Keratinocyte (primary cell): ENCODE measurements at regions not wholly inside any gene's neighbourhood (a gene's known extent, or its start where the extent isn't known, plus 50 kb on each side); places are given as distances from the start of the nearest gene placed in this dataset.

ENCODE experiments used
- DNase-seq: peaks from one replicate; pipeline ENCODE4 v3.0.0-alpha.2; 2011; ENCODE audit warnings: low read depth, missing footprints, low spot score
- FAIRE-seq: peaks from 2 replicates; lab custom pipeline; 2011; peaks lifted over from hg19 to GRCh38; lab: Jason Lieb, UNC
- H2AFZ ChIP-seq: 2 replicates; pipeline ENCODE4 v1.6.0; 2012; ENCODE audit warnings: low read length, control low read depth, inconsistent platforms; ENCODE audit not compliant: control insufficient read depth
- H3K27ac ChIP-seq: 2 replicates; pipeline ENCODE4 v1.5.1; 2011; ENCODE audit warnings: low read length; ENCODE audit not compliant: control insufficient read depth, insufficient read depth
- H3K27me3 ChIP-seq: 3 replicates; pipeline ENCODE4 v1.6.0; 2011; ENCODE audit warnings: low read length; ENCODE audit not compliant: control insufficient read depth, insufficient read depth; ENCODE audit errors: extremely low read depth
- H3K36me3 ChIP-seq, 2 experiments: 2 replicates in 1 of 2; 3 replicates in 1 of 2; pipeline ENCODE4 v1.5.1; 2011; ENCODE audit warnings: low read length in 2 of 2, mild to moderate bottlenecking in 1 of 2; ENCODE audit not compliant: control insufficient read depth in 2 of 2, insufficient read depth in 2 of 2; ENCODE audit errors: extremely low read depth in 1 of 2
- H3K4me1 ChIP-seq: 3 replicates; pipeline ENCODE4 v1.5.1; 2011; ENCODE audit warnings: low read length; ENCODE audit not compliant: control insufficient read depth, insufficient read depth; ENCODE audit errors: extremely low read depth
- H3K4me2 ChIP-seq: 3 replicates; pipeline ENCODE4 v1.6.0; 2011; ENCODE audit warnings: low read depth, low read length; ENCODE audit not compliant: control insufficient read depth, insufficient read depth; ENCODE audit errors: extremely low read depth
- H3K4me3 ChIP-seq, 3 experiments: fragments of 200-600 bp in 1 of 3; sonication (generic) in 1 of 3; 2 replicates in 2 of 3; 3 replicates in 1 of 3; pipeline ENCODE4 v1.5.1; 2011 to 2016; ENCODE audit warnings: low read length in 3 of 3, mild to moderate bottlenecking in 3 of 3, control low read depth in 2 of 3, inconsistent platforms in 1 of 3, low read depth in 1 of 3, mixed read lengths in 1 of 3, mixed run types in 1 of 3, moderate library complexity in 1 of 3; ENCODE audit not compliant: control insufficient read depth in 2 of 3, insufficient read depth in 2 of 3; ENCODE audit errors: extremely low read depth in 1 of 3
- H3K79me2 ChIP-seq: 2 replicates; pipeline ENCODE4 v1.6.0; 2012; ENCODE audit warnings: low read length; ENCODE audit not compliant: control insufficient read depth, insufficient read depth
- H3K9ac ChIP-seq: 3 replicates; pipeline ENCODE4 v1.6.0; 2011; ENCODE audit warnings: low read length; ENCODE audit not compliant: control insufficient read depth, insufficient read depth; ENCODE audit errors: extremely low read depth
- H3K9me1 ChIP-seq: 3 replicates; pipeline ENCODE4 v1.6.0; 2011; ENCODE audit warnings: low read length; ENCODE audit not compliant: control insufficient read depth, insufficient read depth; ENCODE audit errors: extremely low read depth
- H3K9me3 ChIP-seq: 2 replicates; pipeline ENCODE4 v1.5.1; 2012; ENCODE audit warnings: low read depth, low read length; ENCODE audit not compliant: control insufficient read depth
- H4K20me1 ChIP-seq: 3 replicates; pipeline ENCODE4 v1.6.0; 2011; ENCODE audit warnings: low read length; ENCODE audit not compliant: control insufficient read depth, insufficient read depth; ENCODE audit errors: extremely low read depth
- EZH2 ChIP-seq: IDR thresholded peaks from one replicate; pipeline ENCODE4 v1.6.1; 2012; ENCODE audit warnings: inconsistent platforms, mild to moderate bottlenecking, low read length, moderate library complexity
- dilution Hi-C: fragments of 300-500 bp; cut with MboI; formaldehyde crosslinking; loops from one replicate; pipeline ENCODE4 v1.7.0; 2020; ENCODE audit warnings: low sequenced_read_pairs; ENCODE audit not compliant: extremely low pct_ligation_motif_present
- TF ChIP-seq, protein P1 (sequence below), 3 experiments: IDR thresholded peaks in 1 of 3; conservative IDR thresholded peaks in 1 of 3; optimal IDR thresholded peaks in 1 of 3; 2 replicates in 2 of 3; 3 replicates in 1 of 3; pipeline versions ENCODE3 to v1.5.1; 2011; ENCODE audit warnings: low read length in 3 of 3, mild to moderate bottlenecking in 3 of 3, moderate library complexity in 2 of 3, control low read depth in 1 of 3, inconsistent platforms in 1 of 3; ENCODE audit not compliant: insufficient read depth in 2 of 3; ENCODE audit errors: extremely low read depth in 1 of 3

DNA sequence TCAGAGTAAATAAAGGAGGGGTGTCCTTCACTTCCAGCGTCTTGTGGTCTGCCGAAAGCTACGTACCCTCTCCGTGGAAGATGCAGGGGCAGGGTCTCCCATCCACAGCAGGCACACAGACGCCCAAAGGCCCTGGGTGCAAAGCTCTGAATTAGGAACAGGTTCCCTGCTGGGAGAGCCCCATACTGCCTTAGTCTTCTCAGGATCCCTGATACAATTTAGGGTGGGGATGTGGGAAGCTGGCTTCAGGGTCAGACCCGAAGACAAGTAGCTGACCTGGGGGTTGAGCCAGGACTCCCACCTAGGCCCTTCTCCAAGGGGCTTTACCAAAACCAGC is 74.1 kb downstream of the TTLL2 start:
- no peak overlapping the region for H2AFZ ChIP-seq
- H3K79me2 ChIP-seq, result no peaks in the 10 kb centered on the region
- no peak overlapping the region for H3K4me3 ChIP-seq
- DNase-seq (no peak), FAIRE-seq (no peak)
- no peak overlapping the region for H3K27ac ChIP-seq
- H3K9me1 ChIP-seq, result no peaks in the 10 kb centered on the region
- dilution Hi-C loops, result no loop called here
- no peak overlapping the region for H3K4me2 ChIP-seq
- no peaks in the 10 kb centered on the region for H3K36me3 ChIP-seq
- H3K9ac ChIP-seq, result no peak overlapping the region
- no peaks in the 10 kb centered on the region for H4K20me1 ChIP-seq
- H3K9me3 ChIP-seq, result no peaks in the 10 kb centered on the region
- TF ChIP-seq, protein P1, sequence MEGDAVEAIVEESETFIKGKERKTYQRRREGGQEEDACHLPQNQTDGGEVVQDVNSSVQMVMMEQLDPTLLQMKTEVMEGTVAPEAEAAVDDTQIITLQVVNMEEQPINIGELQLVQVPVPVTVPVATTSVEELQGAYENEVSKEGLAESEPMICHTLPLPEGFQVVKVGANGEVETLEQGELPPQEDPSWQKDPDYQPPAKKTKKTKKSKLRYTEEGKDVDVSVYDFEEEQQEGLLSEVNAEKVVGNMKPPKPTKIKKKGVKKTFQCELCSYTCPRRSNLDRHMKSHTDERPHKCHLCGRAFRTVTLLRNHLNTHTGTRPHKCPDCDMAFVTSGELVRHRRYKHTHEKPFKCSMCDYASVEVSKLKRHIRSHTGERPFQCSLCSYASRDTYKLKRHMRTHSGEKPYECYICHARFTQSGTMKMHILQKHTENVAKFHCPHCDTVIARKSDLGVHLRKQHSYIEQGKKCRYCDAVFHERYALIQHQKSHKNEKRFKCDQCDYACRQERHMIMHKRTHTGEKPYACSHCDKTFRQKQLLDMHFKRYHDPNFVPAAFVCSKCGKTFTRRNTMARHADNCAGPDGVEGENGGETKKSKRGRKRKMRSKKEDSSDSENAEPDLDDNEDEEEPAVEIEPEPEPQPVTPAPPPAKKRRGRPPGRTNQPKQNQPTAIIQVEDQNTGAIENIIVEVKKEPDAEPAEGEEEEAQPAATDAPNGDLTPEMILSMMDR (optimal IDR thresholded peaks at IDR 0.05 in 1 of 3, IDR thresholded peaks at IDR 0.05 in 1 of 3, conservative IDR thresholded peaks at IDR 0.05 in 1 of 3; ENCODE audit: extremely low read depth in 1 of 3, insufficient read depth in 2 of 3, low read length in 3 of 3), result no peak
- TF ChIP-seq EZH2, result no peak
- no peaks in the 10 kb centered on the region for H3K4me1 ChIP-seq
- no peaks in the 10 kb centered on the region for H3K27me3 ChIP-seq

GRCh38 chr6:167399599-167399998 is 74.7 kb downstream of the TTLL2 start:
- no peak overlapping the region for H3K4me2 ChIP-seq
- no peak overlapping the region for H2AFZ ChIP-seq
- H3K9me3 ChIP-seq, result no peaks in the 10 kb centered on the region
- H3K27ac ChIP-seq, result no peak overlapping the region
- no peak for TF ChIP-seq EZH2
- TF ChIP-seq, protein P1 (optimal IDR thresholded peaks at IDR 0.05 in 1 of 3, IDR thresholded peaks at IDR 0.05 in 1 of 3, conservative IDR thresholded peaks at IDR 0.05 in 1 of 3; ENCODE audit: extremely low read depth in 1 of 3, insufficient read depth in 2 of 3, low read length in 3 of 3), result no peak
- H3K9ac ChIP-seq, result no peak overlapping the region
- no peak for DNase-seq
- H3K4me3 ChIP-seq, result no peak overlapping the region
- no peaks in the 10 kb centered on the region for H3K27me3 ChIP-seq
- no peaks in the 10 kb centered on the region for H4K20me1 ChIP-seq
- FAIRE-seq, result no peak
- dilution Hi-C loops, result no loop called here
- H3K9me1 ChIP-seq, result no peaks in the 10 kb centered on the region
- no peaks in the 10 kb centered on the region for H3K4me1 ChIP-seq
- no peaks in the 10 kb centered on the region for H3K79me2 ChIP-seq
- no peaks in the 10 kb centered on the region for H3K36me3 ChIP-seq
